ENCODE measurements at regions not wholly inside any gene's neighbourhood (a gene's known extent, or its start where the extent isn't known, plus 50 kb on each side); places are given as distances from the start of the nearest gene placed in this dataset.
"Not testable (repeated sequence)": the region's sequence is repeated elsewhere in the genome, so short reads cannot be mapped to it uniquely, and the experiment has no call there.

DNA sequence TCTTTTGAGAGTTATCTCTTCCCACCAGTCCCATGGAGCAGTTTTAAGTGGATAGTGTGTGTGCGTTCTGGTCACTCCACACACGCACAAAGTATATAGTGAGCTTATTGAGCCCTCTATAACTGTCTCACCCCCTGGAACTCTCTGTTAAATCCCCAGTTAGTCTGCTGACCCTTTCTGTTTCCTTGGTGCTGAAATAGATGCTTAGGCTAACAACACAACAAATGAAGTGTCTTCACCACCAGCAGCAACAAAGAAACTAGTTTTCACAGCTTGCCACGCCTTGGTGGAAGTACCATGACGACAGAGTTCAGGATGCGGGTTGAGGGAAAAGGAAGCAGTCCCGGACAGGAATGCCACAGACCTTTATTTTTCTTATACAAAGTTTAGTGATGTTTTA lies 203.5 kb upstream of the TMEFF2 start:
- no peaks in the 10 kb centered on the region for H3K4me1 ChIP-seq (ENCODE audit: insufficient read depth, low read length)

DNA sequence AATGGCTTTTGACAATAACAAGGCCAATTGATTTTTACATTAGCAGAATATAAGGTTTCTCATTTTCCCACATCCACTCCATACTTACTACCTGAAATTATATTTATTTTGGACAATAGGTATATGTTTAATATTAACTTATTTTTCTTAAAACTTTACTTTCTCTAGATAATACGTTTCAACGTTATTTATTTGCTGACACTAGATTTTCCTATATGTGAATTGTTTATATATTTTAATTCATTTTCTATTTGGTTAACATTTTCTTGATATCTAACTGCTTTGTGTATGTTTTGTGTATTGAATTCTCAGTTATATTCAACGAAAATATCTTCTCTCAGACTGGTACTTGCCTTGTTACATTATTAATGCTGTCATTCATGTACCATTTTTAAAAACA lies 199.9 kb upstream of the TMEFF2 start:
- no peaks in the 10 kb centered on the region for H3K36me3 ChIP-seq (ENCODE audit: insufficient read depth, low read depth, low read length)
- H3K9me3 ChIP-seq (ENCODE audit: insufficient read depth, low read depth, low read length): no peaks in the 10 kb centered on the region
- no peaks in the 10 kb centered on the region for H3K4me1 ChIP-seq (ENCODE audit: insufficient read depth, low read length)
- no peak overlapping the region for H3K4me3 ChIP-seq (ENCODE audit: low read length)
- no peak overlapping the region for H3K27ac ChIP-seq (ENCODE audit: low read length)
- H3K27me3 ChIP-seq (ENCODE audit: insufficient read depth, low read length): no peaks in the 10 kb centered on the region
- no peak overlapping the region for H3K9ac ChIP-seq (ENCODE audit: low read depth, low read length)

More for the DNA sequence above, 203.5 kb upstream of the TMEFF2 start:
- Histone ChIP-seq H3K27ac (ENCODE audit: low read length) (no peak overlapping the region), H3K36me3 (ENCODE audit: insufficient read depth, low read depth, low read length) (no peaks in the 10 kb centered on the region), H3K9me3 (ENCODE audit: insufficient read depth, low read depth, low read length) (no peaks in the 10 kb centered on the region), H3K4me3 (ENCODE audit: low read length) (no peak overlapping the region), H3K27me3 (ENCODE audit: insufficient read depth, low read length) (no peaks in the 10 kb centered on the region), H3K9ac (ENCODE audit: low read depth, low read length) (no peak overlapping the region)

DNA sequence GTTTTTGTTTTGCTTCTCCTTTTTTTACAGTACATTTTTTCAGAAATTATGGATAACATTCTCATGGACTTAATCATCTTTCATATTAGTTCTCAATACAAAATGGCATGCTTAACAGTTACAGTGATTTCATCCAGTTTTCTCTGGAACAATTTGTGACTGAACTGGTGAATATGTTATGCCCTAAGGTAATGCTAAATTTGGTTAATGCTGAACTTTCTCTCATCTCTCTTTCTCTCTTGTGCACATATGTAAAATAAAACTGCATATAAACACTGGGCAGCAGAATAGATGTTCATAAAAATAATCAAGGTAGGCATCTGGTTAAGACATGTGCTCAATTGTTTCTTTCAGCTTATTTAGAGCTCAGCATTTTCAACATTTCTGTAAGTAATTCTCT lies 196.3 kb upstream of the TMEFF2 start:
- Histone ChIP-seq H3K9ac (ENCODE audit: low read depth, low read length) (no peak overlapping the region), H3K27me3 (ENCODE audit: insufficient read depth, low read length) (no peaks in the 10 kb centered on the region), H3K4me3 (ENCODE audit: low read length) (no peak overlapping the region), H3K36me3 (ENCODE audit: insufficient read depth, low read depth, low read length) (no peaks in the 10 kb centered on the region), H3K9me3 (ENCODE audit: insufficient read depth, low read depth, low read length) (no peaks in the 10 kb centered on the region), H3K27ac (ENCODE audit: low read length) (no peak overlapping the region), H3K4me1 (ENCODE audit: insufficient read depth, low read length) (no peaks in the 10 kb centered on the region)

DNA sequence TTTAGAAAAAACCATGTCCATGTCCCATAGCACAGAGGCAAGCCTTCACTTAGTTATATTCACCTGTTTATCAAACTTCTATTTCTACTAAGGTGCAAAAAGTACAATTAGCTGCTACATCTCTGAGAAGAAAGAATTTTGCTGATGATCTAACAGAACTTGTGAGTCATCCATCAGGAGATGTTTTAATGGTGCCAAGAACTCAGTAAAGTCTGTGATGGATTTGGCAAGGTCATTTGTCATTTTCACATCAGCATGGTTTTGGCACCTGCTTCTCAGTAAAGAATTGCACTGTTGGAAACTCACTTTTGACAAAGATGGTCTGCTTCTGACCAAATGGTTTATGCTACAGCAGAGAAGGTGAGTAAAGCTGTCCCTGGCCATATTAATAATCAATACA lies 195.7 kb upstream of the TMEFF2 start:
- H3K4me3 ChIP-seq (ENCODE audit: low read length): no peak overlapping the region
- H3K27me3 ChIP-seq (ENCODE audit: insufficient read depth, low read length): no peaks in the 10 kb centered on the region

DNA sequence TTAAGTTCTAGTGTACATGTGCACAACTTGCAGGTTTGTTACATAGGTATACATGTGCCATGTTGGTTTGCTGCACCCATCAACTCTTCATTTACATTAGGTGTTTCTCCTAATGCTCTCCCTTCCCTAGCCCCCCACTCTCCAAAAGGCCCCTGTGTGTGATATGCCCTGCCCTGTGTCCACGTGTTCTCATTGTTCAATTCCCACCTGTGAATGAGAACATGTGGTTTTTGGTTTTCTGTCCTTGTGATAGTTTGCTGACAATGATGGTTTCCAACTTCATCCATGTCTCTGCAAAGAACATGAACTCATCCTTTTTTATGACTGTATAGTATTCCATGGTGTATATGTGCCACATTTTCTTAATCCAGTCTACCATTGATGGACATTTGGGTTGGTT lies 189.5 kb upstream of the TMEFF2 start:
- H3K9me3 ChIP-seq (ENCODE audit: insufficient read depth, low read depth, low read length); H3K4me3 ChIP-seq (ENCODE audit: low read length); H3K36me3 ChIP-seq (ENCODE audit: insufficient read depth, low read depth, low read length); H3K27ac ChIP-seq (ENCODE audit: low read length); H3K9ac ChIP-seq (ENCODE audit: low read depth, low read length); H3K4me1 ChIP-seq (ENCODE audit: insufficient read depth, low read length); H3K27me3 ChIP-seq (ENCODE audit: insufficient read depth, low read length): not testable (repeated sequence)

More for the DNA sequence above, 195.7 kb upstream of the TMEFF2 start:
- no peaks in the 10 kb centered on the region for H3K36me3 ChIP-seq (ENCODE audit: insufficient read depth, low read depth, low read length)
- no peak overlapping the region for H3K27ac ChIP-seq (ENCODE audit: low read length)
- no peaks in the 10 kb centered on the region for H3K4me1 ChIP-seq (ENCODE audit: insufficient read depth, low read length)
- H3K9me3 ChIP-seq (ENCODE audit: insufficient read depth, low read depth, low read length): no peaks in the 10 kb centered on the region
- no peak overlapping the region for H3K9ac ChIP-seq (ENCODE audit: low read depth, low read length)

DNA sequence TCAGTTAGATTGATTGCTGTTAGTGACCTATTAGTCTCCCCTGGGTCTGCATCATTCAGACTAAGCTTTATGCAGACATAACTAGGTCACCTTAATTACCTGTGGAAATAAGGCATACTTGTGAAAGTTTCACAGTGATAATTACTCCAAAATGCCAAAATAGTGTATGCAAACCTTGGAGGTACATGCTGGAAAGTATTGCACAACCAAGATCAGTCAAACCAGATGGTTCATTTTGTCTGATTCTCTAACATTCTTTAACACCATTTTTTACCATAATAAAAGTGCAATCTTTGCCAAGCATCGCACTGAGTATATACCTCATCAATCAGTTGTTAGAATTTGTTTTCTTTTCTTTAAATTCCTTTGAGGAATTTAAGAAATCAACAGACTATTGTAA lies 186.3 kb upstream of the TMEFF2 start:
- Histone ChIP-seq H3K27me3 (ENCODE audit: insufficient read depth, low read length) (no peaks in the 10 kb centered on the region), H3K4me1 (ENCODE audit: insufficient read depth, low read length) (peaks cover 8% of the 10 kb centered on the region), H3K9ac (ENCODE audit: low read depth, low read length) (no peak overlapping the region), H3K27ac (ENCODE audit: low read length) (no peak overlapping the region), H3K36me3 (ENCODE audit: insufficient read depth, low read depth, low read length) (no peaks in the 10 kb centered on the region), H3K9me3 (ENCODE audit: insufficient read depth, low read depth, low read length) (no peaks in the 10 kb centered on the region), H3K4me3 (ENCODE audit: low read length) (no peak overlapping the region; the same call in 1 of the 2 replicates)

DNA sequence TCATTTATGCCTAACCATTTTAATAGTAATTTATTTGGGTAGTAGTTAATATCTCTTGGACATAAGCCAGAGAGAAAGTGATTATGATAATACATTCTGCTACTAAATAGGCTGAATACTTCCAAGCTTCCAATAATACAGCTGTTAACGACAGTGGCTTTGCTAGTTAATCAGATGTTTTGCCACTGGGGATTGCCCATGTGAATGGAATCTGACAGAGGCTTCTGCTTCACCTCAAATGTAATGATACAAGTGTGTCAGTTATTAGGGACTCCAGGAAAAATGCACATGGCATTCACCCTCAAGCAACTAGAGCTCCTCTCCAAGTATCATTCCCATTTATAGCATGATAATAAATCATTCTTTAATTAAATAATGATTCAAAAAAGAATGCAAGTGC lies 185.0 kb upstream of the TMEFF2 start:
- Histone ChIP-seq H3K4me1 (ENCODE audit: insufficient read depth, low read length) (peaks cover 8% of the 10 kb centered on the region), H3K36me3 (ENCODE audit: insufficient read depth, low read depth, low read length) (no peaks in the 10 kb centered on the region), H3K27me3 (ENCODE audit: insufficient read depth, low read length) (no peaks in the 10 kb centered on the region), H3K4me3 (ENCODE audit: low read length) (no peak overlapping the region), H3K27ac (ENCODE audit: low read length) (no peak overlapping the region), H3K9me3 (ENCODE audit: insufficient read depth, low read depth, low read length) (no peaks in the 10 kb centered on the region), H3K9ac (ENCODE audit: low read depth, low read length) (no peak overlapping the region)

DNA sequence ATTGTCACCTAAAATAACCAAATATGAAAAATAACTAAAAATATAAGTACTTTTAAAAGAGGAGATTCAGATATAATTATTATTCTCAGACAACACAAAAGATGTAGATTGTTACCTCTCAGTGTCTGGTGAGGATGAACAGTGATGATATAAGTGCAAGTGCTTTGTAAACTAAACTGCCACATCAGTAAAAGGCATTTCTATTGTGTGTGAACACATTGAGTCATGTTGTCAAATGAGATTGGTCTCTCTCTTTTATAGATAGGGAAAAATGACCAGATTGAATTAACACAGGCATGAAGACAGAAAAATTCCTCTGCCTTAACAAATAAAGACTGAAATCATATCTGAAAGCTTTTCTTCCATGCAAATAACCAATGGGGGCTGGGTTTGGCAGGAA lies 182.4 kb upstream of the TMEFF2 start:
- Histone ChIP-seq H3K4me3 (ENCODE audit: low read length) (no peak overlapping the region), H3K27me3 (ENCODE audit: insufficient read depth, low read length) (no peaks in the 10 kb centered on the region), H3K36me3 (ENCODE audit: insufficient read depth, low read depth, low read length) (no peaks in the 10 kb centered on the region), H3K4me1 (ENCODE audit: insufficient read depth, low read length) (peaks cover 8% of the 10 kb centered on the region), H3K9me3 (ENCODE audit: insufficient read depth, low read depth, low read length) (no peaks in the 10 kb centered on the region), H3K27ac (ENCODE audit: low read length) (no peak overlapping the region), H3K9ac (ENCODE audit: low read depth, low read length) (no peak overlapping the region)

DNA sequence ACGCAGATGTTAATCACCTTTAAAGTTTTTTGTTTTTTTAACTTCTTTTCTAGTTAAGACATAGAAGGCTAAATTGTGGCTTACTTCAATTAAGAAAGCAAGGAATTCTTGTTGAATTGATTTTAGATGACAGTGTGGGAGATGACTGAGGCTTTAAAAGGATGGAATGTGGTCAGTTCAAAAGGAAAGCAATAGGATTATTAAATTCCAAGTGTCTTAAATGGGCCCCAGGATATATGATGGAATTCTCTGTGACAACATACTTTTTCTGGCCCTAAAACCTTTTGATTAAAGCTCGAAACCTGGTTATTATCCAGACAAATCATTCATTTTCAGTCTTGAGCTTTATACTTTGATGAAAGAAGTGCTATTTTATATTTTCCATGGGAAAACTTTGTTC lies 179.0 kb upstream of the TMEFF2 start:
- Histone ChIP-seq H3K9me3 (ENCODE audit: insufficient read depth, low read depth, low read length) (no peaks in the 10 kb centered on the region), H3K36me3 (ENCODE audit: insufficient read depth, low read depth, low read length) (no peaks in the 10 kb centered on the region), H3K9ac (ENCODE audit: low read depth, low read length) (no peak overlapping the region), H3K4me1 (ENCODE audit: insufficient read depth, low read length) (no peaks in the 10 kb centered on the region), H3K4me3 (ENCODE audit: low read length) (no peak overlapping the region), H3K27ac (ENCODE audit: low read length) (no peak overlapping the region), H3K27me3 (ENCODE audit: insufficient read depth, low read length) (no peaks in the 10 kb centered on the region)

DNA sequence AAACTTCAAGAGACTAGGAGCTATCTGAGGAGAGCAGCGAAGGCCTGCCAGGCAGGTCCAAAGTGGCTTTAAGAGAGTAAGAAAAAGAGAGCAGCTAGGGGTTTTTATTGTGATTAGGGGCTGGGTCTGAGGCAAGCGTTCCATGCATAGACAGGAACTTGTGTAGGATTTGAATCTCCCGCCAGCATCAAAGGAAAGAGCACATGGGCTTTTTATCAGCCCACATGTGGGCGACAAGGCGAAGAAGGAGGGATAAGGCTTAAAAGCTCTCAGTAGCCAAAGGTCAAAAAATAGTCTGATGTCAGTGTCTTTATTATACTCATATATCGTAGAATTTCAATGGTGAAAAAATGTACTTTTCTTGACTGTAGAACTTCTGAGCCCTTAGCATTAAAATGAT lies 178.5 kb upstream of the TMEFF2 start:
- no peaks in the 10 kb centered on the region for H3K4me1 ChIP-seq (ENCODE audit: insufficient read depth, low read length)
- H3K27me3 ChIP-seq (ENCODE audit: insufficient read depth, low read length): no peaks in the 10 kb centered on the region
- no peak overlapping the region for H3K4me3 ChIP-seq (ENCODE audit: low read length)
- no peak overlapping the region for H3K27ac ChIP-seq (ENCODE audit: low read length)
- no peak overlapping the region for H3K9ac ChIP-seq (ENCODE audit: low read depth, low read length)
- H3K36me3 ChIP-seq (ENCODE audit: insufficient read depth, low read depth, low read length): no peaks in the 10 kb centered on the region
- no peaks in the 10 kb centered on the region for H3K9me3 ChIP-seq (ENCODE audit: insufficient read depth, low read depth, low read length)

DNA sequence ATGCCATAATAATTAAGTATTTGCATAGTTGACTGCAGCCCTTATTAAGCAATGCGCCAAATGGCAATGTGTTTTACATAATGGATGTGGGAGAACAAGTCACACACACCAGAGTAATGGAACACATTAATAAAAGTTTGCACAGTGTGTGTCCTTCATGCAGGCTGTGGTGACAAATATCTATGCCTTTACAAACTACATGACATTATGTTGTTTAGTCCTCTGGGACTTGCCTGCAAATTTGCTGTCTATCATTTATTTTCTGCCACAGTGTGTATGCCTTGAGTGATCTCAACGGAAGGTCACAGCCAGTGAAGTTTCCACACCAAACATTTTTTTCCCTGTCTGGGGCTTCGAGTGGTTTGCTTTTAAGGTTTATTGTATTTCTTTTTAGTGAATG lies 175.2 kb upstream of the TMEFF2 start:
- Histone ChIP-seq H3K4me1 (ENCODE audit: insufficient read depth, low read length) (no peaks in the 10 kb centered on the region), H3K9ac (ENCODE audit: low read depth, low read length) (no peak overlapping the region), H3K9me3 (ENCODE audit: insufficient read depth, low read depth, low read length) (no peaks in the 10 kb centered on the region), H3K36me3 (ENCODE audit: insufficient read depth, low read depth, low read length) (no peaks in the 10 kb centered on the region), H3K4me3 (ENCODE audit: low read length) (no peak overlapping the region), H3K27ac (ENCODE audit: low read length) (no peak overlapping the region), H3K27me3 (ENCODE audit: insufficient read depth, low read length) (no peaks in the 10 kb centered on the region)

DNA sequence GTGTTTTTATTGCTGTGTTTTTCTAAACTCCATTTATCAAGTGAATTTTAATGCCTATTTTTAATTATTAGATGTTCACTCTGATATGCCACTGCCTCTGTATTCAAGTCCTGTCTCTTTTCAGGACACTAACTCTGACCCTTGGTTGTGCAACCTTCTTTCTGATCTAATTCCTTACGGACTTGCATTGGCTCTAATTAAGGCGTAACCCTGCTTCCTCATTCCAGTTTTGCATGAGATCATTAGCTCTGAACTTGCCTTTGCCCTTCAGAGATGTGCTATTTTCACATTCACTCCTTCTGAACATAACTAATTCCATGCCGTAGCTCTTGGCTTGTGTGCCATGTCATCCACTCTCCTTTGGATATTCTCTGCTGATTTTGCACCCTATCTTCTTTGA lies 162.5 kb upstream of the TMEFF2 start:
- H3K4me1 ChIP-seq (ENCODE audit: insufficient read depth, low read length): no peaks in the 10 kb centered on the region
- H3K9ac ChIP-seq (ENCODE audit: low read depth, low read length): no peak overlapping the region
- H3K36me3 ChIP-seq (ENCODE audit: insufficient read depth, low read depth, low read length): no peaks in the 10 kb centered on the region
- H3K9me3 ChIP-seq (ENCODE audit: insufficient read depth, low read depth, low read length): no peaks in the 10 kb centered on the region
- H3K27me3 ChIP-seq (ENCODE audit: insufficient read depth, low read length): no peaks in the 10 kb centered on the region
- H3K4me3 ChIP-seq (ENCODE audit: low read length): no peak overlapping the region
- no peak overlapping the region for H3K27ac ChIP-seq (ENCODE audit: low read length)

Measured in iPS-20b (cell line).